Mucosa of descending colon (tissue), 3 donors: ENCODE measurements at regions not wholly inside any gene's neighbourhood (a gene's known extent, or its start where the extent isn't known, plus 50 kb on each side); places are given as distances from the start of the nearest gene placed in this dataset.

Source experiments
- ATAC-seq: fragments of 200-7000 bp; cut with Tn5 transposase; one replicate; pipeline ENCODE4 v1.9.1; 2020; ENCODE audit warnings: mild to moderate bottlenecking, moderate library complexity
- DNase-seq, 3 donors: peaks; one replicate each; pipeline ENCODE4 v3.0.0-alpha.2; 2020
- H3K36me3 ChIP-seq: fragments of 200-600 bp; one replicate; pipeline ENCODE4 v1.8.0; 2021; ENCODE audit warnings: low read depth, mild to moderate bottlenecking
- H3K4me1 ChIP-seq: fragments of 200-600 bp; one replicate; pipeline ENCODE4 v1.8.0; 2021; ENCODE audit warnings: low read depth, mild to moderate bottlenecking
- H3K4me3 ChIP-seq: fragments of 200-600 bp; one replicate; pipeline ENCODE4 v1.8.0; 2021; ENCODE audit warnings: mild to moderate bottlenecking
- H3K9me3 ChIP-seq: fragments of 200-600 bp; one replicate; pipeline ENCODE4 v1.8.0; 2021; ENCODE audit warnings: mild to moderate bottlenecking
- intact Hi-C, 2 donors: fragments of 100-400 bp; cut with DNase I in 1 of 2; cut with micrococcal nuclease in 1 of 2; formaldehyde crosslinking; loops; one replicate each; pipeline versions ENCODE4 v1.11.0 to v1.11.1; 2022; cut with DNase I, micrococcal nuclease
- TF ChIP-seq, protein P1 (sequence below): fragments of 200-600 bp; IDR thresholded peaks from one replicate; pipeline ENCODE4 v1.8.0; 2022; ENCODE audit warnings: antibody characterized with exemption, mild to moderate bottlenecking
- donor health status: DM: no; HTN: no; CAD: no; lungs with moderate emphysema.
- donor health status: DM: no; HTN: no; CAD: no.
- donor health status: DM: no; HTN: yes; CAD: no.

DNA sequence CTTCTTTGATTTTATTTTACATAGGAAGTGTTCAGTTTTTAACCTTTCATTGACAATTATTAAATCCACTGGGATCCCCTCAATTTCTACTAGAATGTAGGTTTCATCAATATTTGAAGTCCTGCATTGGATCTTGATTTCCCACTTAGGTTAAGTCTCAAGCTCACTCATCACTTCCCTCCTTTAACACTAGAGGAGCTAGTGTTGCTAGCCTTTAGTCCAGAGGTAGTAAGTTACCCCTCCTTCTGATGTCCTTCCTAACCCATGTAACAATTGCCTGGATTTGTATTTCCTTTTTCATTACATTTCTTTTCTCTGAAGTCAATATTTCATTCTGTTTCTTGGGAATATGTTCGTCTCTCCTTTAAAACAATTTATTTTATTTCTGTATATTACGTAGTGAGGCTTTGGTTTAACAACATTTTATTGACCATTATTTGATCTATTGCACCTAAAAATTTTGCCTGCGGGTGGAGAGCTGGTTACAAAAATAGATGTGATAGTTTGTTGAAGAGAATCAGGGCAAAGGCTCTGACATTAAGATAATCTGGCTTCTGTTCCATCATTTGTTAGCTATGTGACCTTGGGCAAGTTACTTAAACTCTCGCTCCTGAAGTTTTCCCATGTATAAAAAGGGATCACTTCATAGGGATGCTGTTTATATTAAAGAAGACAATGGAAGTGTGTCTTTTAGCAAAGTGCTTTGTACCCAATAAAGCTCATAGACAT is 833.0 kb downstream of the SLC4A3 start:
- no peaks in the 10 kb centered on the region for H3K4me1 ChIP-seq
- ATAC-seq (no peak), DNase-seq (no peak)
- H3K36me3 ChIP-seq = no peaks in the 10 kb centered on the region
- intact Hi-C loops = no loop called here
- no peaks in the 10 kb centered on the region for H3K9me3 ChIP-seq
- TF ChIP-seq, protein P1, sequence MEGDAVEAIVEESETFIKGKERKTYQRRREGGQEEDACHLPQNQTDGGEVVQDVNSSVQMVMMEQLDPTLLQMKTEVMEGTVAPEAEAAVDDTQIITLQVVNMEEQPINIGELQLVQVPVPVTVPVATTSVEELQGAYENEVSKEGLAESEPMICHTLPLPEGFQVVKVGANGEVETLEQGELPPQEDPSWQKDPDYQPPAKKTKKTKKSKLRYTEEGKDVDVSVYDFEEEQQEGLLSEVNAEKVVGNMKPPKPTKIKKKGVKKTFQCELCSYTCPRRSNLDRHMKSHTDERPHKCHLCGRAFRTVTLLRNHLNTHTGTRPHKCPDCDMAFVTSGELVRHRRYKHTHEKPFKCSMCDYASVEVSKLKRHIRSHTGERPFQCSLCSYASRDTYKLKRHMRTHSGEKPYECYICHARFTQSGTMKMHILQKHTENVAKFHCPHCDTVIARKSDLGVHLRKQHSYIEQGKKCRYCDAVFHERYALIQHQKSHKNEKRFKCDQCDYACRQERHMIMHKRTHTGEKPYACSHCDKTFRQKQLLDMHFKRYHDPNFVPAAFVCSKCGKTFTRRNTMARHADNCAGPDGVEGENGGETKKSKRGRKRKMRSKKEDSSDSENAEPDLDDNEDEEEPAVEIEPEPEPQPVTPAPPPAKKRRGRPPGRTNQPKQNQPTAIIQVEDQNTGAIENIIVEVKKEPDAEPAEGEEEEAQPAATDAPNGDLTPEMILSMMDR = no peak
- H3K4me3 ChIP-seq = no peak overlapping the region

DNA sequence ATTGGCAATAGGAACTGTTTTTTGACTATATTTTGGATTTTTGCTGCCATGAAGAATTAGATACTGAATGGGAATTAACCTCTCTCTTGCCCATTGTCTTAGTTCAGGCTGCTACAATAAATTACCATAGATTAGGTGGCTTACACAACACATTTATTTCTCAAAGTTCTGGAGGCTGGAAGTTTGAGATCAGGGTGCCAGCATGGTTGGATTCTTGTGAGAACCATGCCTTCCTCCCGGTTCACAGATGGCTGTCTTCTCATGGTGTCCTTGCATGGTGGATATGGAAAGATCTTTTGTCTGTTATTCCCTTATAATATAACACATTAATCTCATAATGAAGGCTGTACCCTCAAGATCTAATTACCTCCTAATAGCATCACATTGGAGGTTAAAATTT is 836.4 kb downstream of the SLC4A3 start:
- Histone ChIP-seq H3K4me3 (no peak overlapping the region), H3K9me3 (no peaks in the 10 kb centered on the region), H3K36me3 (no peaks in the 10 kb centered on the region), H3K4me1 (no peaks in the 10 kb centered on the region)
- TF ChIP-seq, protein P1 = no peak
- DNase-seq (no peak), ATAC-seq (no peak)
- intact Hi-C loops = no loop called here

DNA sequence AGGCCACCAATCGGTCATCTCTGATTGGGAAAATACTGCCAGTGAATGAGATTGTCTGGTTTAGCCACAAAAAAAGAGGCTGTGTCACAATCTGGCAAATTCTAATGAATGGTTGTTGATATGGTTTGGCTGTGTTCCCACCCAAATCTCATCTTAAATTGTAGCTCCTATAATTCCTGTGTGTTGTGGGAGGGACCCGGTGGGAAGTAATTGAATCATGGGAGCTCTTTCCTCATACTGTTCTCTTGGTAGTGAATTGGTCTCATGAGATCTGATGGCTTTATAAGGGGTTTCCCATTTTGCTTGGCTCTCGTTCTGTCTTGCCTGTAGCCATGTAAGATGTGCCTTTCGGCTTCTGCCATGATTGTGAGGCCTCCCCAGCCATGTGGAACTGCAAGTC is 838.3 kb downstream of the SLC4A3 start:
- intact Hi-C loops = no loop called here
- Histone ChIP-seq H3K9me3 (no peaks in the 10 kb centered on the region), H3K4me1 (no peaks in the 10 kb centered on the region), H3K4me3 (no peak overlapping the region), H3K36me3 (no peaks in the 10 kb centered on the region)
- DNase-seq (no peak), ATAC-seq (no peak)
- TF ChIP-seq, protein P1 = no peak

DNA sequence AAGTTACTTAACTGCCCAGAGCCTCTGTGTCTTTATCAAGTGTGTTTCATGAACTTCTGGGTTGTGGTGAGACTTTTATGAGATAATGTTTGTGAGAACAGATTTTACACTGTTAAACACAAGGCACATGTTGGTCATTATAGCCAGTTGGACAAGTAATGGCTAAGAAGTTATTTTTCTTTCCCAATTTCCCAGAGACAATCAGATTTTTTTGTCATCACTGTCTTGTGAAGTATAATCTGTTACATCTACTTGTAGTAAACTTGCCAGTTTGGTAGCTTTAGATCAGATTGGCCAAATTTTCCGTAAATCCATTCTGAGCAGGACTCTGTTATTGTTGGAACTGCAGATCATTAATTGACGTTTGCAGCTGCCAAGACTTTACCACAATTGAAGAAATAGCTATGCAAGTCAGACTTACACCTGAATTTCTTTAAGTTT is 838.8 kb downstream of the SLC4A3 start:
- ATAC-seq (no peak), DNase-seq (no peak)
- Histone ChIP-seq H3K4me1 (no peaks in the 10 kb centered on the region), H3K9me3 (no peaks in the 10 kb centered on the region), H3K36me3 (no peaks in the 10 kb centered on the region), H3K4me3 (no peak overlapping the region)
- TF ChIP-seq, protein P1 = no peak
- intact Hi-C loops = no loop called here

DNA sequence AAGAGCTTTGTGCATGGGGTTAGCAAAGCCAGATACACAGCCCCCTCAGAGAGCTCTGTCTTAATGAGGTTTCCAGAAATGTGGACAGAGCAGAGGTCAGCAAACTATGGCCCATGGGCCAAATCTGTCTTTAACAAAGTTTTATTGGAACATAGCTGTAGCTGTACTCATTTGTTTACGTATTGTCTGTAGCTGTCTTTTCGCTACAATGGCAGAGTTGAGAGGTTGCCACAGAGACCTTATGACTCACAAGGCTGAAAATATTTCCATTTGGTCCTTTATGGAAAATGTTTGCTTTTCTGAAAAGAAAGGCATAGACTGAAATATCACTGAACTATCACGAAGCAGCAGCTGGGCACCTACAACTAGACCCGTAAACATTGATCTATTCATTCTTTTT is 841.8 kb downstream of the SLC4A3 start:
- H3K4me3 ChIP-seq = no peak overlapping the region
- DNase-seq = no peak
- ATAC-seq = no peak
- H3K36me3 ChIP-seq = no peaks in the 10 kb centered on the region
- intact Hi-C loops = no loop called here
- no peaks in the 10 kb centered on the region for H3K9me3 ChIP-seq
- H3K4me1 ChIP-seq = no peaks in the 10 kb centered on the region
- TF ChIP-seq, protein P1 = no peak

DNA sequence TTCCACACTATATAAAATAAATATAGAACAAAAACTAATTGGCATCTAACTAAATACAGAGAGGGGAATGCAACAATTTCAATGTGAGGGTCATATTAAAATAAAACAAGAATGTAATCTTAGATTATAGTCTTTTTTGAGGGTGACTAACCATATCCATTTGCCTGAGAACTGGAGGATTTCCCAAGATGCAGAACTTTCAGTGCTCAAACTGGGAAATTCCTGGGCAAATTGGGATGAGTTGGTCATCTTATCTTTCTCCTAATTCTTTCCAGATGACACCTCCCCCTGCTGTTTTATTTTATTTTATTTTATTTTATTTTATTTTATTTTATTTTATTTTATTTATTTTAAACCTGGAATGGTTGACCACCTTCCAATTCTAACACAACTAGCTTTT is 846.2 kb downstream of the SLC4A3 start:
- TF ChIP-seq, protein P1 = no peak

More for the DNA sequence above, 846.2 kb downstream of the SLC4A3 start:
- no peak for DNase-seq
- no peak for ATAC-seq
- no peak overlapping the region for H3K4me3 ChIP-seq
- no peaks in the 10 kb centered on the region for H3K36me3 ChIP-seq
- intact Hi-C loops = no loop called here
- H3K9me3 ChIP-seq = no peaks in the 10 kb centered on the region
- H3K4me1 ChIP-seq = no peaks in the 10 kb centered on the region
